PC-3 (cell line): ENCODE measurements at regions not wholly inside any gene's neighbourhood (a gene's known extent, or its start where the extent isn't known, plus 50 kb on each side); places are given as distances from the start of the nearest gene placed in this dataset.

Experiments used
- EZH2 ChIP-seq: fragments of 300-600 bp; sonication (generic); IDR thresholded peaks from one replicate; pipeline ENCODE4 v1.6.1; 2017; ENCODE audit warnings: antibody characterized with exemption, mild to moderate bottlenecking, low read length; ENCODE audit not compliant: unreplicated experiment
- EZH2phosphoT487 ChIP-seq: fragments of 300-600 bp; sonication (generic); IDR thresholded peaks from 2 replicates; pipeline ENCODE4 v1.6.1; 2018; ENCODE audit warnings: mild to moderate bottlenecking, antibody characterized with exemption, low read length, borderline replicate concordance
- TF ChIP-seq, protein P1 (sequence below): fragments of 300-600 bp; sonication (generic); conservative IDR thresholded peaks from 2 replicates; pipeline ENCODE4 v1.5.1; 2017; ENCODE audit warnings: antibody characterized with exemption, low read depth, mild to moderate bottlenecking, low read length

DNA sequence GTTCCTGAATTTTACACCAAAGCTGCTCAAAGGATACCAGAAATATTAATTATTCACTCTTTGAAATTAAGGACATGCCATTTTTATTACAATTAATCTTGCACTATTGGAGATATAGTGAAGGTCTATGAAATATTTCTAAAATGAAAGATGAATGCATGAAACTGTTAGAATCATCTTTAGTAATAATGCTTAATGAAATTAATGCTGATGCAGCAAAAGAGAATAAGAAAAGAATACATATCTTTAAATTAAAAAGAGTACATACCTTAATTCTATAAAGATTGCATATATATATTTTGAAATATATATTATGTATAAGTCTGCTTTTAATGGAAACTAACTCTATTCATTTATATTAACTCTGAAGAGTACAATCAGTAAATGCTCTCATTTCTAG lies 236.0 kb downstream of the ALX1 start:
- TF ChIP-seq, protein P1, sequence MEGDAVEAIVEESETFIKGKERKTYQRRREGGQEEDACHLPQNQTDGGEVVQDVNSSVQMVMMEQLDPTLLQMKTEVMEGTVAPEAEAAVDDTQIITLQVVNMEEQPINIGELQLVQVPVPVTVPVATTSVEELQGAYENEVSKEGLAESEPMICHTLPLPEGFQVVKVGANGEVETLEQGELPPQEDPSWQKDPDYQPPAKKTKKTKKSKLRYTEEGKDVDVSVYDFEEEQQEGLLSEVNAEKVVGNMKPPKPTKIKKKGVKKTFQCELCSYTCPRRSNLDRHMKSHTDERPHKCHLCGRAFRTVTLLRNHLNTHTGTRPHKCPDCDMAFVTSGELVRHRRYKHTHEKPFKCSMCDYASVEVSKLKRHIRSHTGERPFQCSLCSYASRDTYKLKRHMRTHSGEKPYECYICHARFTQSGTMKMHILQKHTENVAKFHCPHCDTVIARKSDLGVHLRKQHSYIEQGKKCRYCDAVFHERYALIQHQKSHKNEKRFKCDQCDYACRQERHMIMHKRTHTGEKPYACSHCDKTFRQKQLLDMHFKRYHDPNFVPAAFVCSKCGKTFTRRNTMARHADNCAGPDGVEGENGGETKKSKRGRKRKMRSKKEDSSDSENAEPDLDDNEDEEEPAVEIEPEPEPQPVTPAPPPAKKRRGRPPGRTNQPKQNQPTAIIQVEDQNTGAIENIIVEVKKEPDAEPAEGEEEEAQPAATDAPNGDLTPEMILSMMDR: no peak
- no peak for TF ChIP-seq EZH2
- TF ChIP-seq EZH2phosphoT487: no peak
